ENCODE measurements at regions not wholly inside any gene's neighbourhood (a gene's known extent, or its start where the extent isn't known, plus 50 kb on each side); places are given as distances from the start of the nearest gene placed in this dataset.
"Not testable (repeated sequence)": the region's sequence is repeated elsewhere in the genome, so short reads cannot be mapped to it uniquely, and the experiment has no call there.

DNA sequence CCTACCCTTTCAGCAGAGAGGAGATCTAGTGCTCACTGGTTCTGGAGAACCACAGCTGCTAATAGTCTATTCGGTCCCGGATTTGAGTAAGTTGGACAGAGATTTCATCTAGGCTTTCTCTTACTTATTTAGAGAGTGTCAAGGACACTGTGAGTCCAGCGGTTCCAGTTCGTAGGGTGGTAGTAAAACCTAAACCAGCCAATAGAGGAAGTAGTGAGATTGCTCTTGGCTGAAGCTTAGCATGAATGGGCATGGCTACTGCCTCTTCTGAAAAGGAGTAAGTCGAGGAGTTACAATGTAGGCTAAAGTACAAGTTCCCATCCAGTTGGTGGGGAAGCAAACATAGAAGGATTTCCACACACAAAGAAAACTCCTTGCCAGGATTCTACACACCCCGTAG is 109.6 kb upstream of the MOCS2 start:
- no peak for DNase-seq (ENCODE audit: low spot score)

DNA sequence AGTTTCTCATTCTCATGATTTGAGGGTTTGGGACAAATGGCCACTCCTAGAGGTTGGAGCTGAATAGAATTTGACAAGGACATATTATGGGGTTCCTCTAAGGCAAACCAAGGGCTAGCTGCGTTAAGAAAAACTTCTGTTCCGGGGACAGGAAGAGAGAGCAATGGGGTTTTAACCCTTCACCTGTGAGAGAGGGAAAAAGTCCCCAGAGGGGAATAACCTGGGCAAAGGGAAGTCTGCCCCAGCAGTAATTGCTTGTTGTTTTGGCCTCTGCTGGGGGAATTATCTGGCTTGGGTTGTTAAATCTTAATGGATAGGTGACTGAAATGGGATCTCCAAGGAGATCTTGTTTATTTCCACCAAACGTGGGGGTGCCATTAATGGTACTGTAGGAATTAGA is 110.1 kb upstream of the MOCS2 start:
- no peak for DNase-seq (ENCODE audit: low spot score)

DNA sequence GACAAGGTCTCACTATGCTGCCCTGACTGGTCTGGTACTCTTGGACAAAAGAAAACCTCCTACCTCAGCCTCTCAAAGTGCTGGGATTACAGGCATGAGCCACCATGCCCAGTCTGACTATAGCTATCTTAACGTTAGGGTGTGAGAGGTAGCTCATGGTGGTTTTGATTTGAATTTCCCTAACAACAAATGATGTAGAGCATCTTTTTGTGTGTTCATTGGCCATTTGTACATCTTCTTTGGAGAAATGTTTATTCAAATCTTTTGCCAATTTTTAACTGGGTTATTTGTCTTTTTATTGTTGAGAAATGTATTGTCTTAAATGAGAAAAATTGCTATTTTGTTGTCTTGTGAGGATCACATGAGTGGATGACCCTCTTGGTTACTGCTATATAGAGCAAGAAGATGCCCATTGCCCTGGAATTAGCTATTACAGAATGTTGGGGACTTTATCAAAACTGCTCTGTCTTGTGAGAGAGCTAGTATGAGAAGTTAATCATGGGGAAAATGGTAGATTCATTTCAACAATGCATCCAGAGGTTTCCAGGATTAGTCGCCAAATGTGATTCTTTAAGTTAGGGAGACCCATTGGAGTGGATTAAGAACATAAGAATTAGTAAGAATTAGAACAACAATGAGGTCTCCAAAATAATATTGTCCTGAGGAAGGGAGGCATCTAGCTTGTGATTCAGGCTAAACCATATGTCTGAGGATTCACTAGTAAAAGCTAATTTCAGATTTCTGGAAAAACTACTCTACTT is 124.3 kb upstream of the MOCS2 start:
- DNase-seq (ENCODE audit: low spot score): no peak

DNA sequence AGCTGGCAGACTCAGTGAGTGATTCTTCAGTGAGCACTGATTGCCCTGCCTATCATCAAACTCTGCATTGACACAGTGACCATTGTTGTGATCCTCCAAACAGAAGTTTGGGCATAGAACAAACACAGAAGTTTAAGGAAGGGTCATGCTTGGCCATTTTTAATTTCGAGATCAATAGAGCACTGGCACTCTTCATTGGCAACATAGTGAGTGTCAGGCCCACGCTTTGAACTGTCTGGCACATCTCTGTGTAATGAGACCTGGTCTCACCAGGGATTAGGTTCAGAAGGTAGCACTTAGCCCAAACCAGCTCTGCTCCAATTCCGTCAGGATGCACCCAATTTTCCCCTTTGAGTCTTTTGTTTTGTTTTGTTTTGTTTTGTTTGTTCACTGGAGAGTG is 127.1 kb upstream of the MOCS2 start:
- no peak for DNase-seq (ENCODE audit: low spot score)

DNA sequence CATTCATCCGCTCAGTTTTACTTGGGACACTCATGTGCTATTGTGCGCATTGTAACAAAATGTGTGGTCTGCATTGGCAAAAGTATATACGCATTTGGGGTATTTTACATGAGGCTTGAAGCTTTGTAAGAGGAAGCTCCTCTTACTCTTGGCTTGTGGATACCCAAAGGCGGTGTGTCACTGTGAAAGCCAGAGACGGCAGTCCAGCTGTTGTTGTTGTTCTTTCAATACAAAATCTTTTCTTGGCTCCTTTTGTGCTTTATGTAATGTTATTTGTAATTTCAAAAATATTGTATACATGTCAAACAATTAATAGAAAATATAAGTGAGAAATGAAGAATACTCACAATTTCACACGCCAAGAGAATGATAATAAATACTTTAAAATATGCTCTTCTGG is 128.3 kb upstream of the MOCS2 start:
- no peak for DNase-seq (ENCODE audit: low spot score)

DNA sequence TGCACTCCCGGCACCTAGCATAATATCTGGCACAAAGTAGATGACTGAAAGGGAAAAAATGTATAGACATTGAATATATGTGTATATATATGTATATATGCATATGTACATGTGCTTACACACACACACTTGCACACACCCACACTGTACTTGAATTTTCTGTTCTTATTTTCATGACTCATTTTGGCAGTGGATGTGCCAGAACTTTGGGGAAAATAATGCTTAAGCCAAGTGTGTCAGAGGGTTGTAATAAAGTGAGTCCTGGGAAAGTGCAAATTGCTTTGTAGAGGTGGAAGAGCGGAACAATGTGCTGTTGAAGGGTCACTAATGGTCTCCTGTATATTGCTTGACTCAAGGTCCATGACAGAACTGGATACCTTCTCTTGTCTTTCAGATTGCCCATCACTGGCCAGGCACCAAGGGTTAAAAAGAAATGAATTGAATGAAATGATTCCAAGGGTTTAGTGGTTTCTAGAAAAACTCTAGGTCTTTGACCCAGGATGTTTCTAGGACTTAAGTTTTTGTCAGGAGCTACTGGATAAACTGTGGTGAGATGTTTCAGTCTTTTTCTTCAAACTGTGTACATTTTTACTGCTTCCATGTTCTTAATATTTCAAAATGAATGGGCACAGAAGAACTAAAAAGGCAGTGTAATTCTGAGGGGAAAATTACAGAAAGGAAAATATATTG is 129.9 kb upstream of the MOCS2 start:
- DNase-seq (ENCODE audit: low spot score): no peak

DNA sequence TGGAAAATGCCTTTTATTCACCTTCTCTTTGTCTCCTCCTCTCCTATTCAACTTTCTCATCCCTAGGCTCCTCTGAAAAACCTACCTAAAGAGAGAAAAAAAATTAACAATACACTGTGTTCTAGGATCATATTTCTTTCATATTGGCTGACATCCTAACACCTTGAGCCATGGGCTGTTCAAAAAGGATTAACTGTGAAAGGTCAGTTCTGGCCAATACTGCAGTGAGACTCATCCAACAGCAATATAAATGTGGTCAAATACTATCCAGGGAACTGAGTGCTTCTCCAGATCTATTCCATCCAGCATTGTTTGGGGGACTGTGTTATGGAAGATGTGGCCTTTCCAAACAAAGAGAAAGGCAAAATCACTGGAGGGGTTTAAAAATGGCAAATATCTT is 131.1 kb upstream of the MOCS2 start:
- DNase-seq (ENCODE audit: low spot score): no peak

DNA sequence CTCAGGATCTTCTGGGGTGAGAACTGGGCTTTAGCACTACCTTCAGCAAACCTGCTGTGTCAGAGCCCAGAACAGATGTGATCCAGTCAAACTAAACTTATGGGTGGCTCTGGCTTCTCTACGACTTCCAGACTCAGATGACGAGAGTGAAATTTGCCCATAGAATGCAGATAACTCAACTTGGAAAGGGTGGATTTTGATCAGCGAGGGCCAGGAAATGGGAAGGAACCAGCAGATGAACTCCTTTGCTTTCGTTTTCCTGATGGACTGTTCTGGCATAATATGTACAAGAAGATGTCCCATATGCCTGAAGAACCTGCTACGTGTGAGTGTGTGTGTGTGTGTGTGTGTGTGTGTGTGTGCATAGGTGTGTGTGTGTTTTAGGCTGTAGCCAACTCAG is 132.0 kb upstream of the MOCS2 start:
- DNase-seq (ENCODE audit: low spot score): no peak

DNA sequence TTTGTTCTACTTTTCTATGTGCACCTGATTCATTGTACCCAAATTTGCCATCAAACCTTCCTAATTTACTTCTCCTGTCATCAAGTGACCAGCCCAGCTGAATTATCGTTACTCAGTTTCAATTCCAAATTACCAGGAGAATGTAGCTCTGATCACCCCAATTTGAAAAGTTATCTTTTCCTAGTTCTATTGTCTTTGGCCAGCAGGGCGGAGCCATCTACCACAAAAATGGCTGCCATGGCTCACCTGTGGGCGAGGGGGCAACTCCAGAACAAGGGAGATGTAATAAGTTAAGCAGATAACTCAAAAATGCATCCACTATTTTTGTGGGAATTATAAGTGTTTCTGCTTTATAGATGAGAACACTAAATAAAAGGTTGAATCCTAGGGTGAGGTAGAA is 133.8 kb upstream of the MOCS2 start:
- DNase-seq (ENCODE audit: low spot score): no peak

DNA sequence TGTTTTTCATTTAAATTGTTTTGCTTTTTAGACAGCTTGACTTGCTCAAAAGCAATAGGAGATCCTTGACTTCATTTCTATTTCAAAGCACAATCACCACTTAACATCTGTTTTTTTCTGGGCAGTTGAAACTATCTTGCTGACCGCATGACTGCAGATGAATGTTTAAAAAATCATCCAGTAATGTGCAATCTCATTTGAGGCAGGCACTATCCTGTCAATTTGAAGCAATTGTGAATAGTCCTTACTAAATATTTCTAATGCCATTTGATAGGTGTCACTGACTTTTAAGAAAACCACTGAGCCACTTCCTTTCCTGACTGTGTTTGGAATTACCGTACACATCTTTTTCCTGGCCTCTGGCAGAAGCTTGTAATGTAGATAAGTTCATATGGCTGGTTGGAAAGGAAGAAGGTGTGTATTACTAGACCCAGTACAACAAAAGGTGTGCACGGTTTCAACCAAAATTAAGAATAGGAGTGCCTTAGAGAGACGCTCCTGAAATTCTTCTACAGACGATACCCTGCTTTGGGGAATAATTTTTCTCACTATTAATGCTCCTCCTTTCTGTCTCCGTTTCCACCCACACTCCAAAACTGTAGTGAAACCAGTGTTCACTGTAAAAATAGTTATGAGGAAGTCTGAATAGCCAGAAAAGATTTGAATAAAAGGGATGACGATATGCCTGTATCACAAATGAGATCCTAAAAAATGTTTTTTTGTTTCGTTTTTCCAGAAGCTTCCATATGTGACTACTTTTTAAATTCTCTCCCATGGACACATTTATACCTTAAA is 136.7 kb upstream of the MOCS2 start:
- no peak for DNase-seq (ENCODE audit: low spot score)

DNA sequence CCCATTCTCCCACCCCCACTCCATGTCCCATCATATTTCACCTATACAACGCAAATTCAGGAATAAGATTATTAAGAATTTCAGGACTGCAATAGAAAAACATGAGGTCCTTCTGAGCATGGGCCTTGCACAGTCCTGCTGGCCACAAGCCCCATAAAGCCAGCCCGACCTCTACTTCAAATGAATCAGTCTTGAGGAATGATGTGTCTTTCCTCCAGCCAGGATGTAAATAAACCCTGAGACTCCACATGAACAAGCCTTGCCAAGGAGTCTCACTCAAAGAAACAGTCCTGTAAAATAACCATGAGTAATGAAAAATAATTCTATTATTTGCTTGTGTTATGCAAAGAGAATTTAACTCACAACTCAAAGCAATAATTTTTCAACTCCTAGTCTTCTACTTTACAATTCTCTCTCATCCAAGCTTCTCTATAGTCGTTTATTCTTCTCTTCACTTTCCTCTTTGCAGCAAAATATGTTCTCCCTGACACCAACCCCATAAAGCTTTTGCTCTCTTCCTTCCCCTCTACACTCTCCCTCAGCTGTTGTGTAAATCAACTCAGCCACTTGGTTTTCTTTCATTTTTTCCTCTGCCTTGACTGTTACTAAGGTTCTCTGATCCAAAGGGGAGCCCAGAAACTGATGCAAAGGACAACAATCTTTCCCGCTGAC is 140.1 kb upstream of the MOCS2 start:
- no peak for DNase-seq (ENCODE audit: low spot score)

DNA sequence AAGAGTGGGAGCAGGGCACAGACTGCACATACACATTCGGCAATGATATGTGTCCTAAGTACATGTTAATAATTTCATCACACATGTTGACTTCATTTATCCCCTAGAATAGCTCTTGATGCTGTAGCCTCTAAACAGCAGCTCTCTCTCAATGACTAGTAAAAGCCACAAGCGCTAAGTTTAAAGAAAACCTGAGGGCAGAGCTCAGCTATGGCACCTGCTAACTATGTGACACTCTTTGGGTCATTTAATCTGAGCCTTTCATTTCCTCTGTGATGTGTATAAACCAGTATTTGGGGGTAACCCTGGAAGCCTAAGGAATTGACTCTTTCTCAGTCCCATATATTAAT is 140.6 kb upstream of the MOCS2 start:
- DNase-seq (ENCODE audit: low spot score): no peak

DNA sequence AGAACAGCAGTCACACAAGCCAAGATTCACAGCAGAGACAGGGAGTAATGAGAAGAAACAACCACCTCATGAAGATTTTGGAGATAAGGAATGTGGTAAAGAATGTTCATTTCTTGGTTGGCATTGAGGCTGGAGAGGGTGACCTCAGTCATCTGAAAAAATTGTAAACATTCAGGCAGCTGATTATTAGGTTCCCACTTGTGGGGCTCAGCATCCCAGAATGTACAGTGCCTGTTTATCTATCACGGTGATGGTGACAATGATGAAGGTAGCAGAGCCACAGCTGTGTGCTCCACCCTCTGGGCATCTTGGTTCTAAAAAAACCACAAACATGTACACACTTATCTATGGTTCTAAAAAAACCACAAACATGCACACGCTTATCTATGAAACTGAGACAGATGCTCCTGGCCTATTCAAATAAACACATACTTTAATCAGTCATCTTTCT is 143.9 kb upstream of the MOCS2 start:
- no peak for DNase-seq (ENCODE audit: low spot score)

DNA sequence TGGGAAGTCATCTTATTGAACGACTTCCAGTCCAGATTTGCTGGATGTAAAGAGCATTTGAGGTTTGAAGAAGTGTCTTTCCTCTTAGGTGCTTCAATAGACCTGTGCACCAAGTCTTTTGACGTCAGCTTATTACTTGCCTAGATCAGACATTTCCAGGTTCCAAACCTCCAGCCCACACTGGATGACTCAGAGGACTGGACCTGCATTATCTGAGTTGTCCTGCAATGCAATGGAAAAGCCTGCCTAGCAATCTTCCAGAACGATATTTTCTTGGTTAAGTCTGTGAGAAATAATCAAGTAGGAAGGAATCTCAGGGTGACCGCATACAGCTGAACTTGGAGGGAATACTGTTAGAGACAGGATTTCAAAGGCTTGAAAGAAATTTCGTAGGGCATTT is 147.2 kb upstream of the MOCS2 start:
- no peak for DNase-seq (ENCODE audit: low spot score)

DNA sequence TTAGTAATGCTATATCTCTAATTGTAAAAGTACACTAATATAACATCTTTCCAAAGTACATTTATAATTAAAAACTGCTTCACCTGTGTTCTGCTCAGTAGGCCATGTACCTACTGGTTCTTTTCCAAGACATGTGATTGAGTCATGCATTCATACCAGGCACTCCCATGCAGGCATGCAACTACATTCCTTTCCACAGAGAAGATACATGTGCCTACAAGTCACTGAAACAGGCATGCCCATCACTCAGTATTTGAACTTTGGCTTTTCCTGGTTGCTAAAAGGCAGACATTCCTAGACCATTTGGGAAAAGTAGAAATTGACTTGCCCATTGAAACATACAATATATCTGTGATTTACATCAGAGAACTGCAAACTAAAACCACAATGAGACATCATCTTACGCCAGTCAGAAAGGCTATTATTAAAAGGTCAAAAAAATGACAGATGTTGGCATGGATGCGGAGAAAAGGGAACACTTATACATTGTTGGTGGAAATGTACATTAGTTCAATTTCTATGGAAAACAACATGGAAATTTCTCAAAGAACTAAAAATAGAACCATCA is 148.3 kb upstream of the MOCS2 start:
- DNase-seq (ENCODE audit: low spot score): no peak

DNA sequence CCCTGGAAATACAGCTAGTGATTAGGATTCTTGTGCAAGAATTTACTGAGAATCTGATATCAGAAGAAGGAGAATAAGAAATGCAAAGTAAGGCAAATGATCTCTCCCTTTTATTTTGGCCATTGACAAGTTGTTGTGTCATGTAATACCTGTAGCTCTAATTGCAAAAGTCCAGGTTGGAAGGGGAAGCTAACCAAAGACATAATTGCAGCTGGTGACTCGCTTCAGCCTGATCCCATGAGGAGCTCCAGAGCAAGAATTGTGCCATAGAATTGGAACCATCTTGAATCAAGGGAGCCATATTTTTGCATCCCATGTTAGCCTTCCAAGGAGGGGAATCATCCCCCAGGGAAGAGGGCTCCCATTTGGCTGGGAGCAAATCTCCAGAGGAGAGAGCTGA is 149.6 kb upstream of the MOCS2 start:
- no peak for DNase-seq (ENCODE audit: low spot score)

DNA sequence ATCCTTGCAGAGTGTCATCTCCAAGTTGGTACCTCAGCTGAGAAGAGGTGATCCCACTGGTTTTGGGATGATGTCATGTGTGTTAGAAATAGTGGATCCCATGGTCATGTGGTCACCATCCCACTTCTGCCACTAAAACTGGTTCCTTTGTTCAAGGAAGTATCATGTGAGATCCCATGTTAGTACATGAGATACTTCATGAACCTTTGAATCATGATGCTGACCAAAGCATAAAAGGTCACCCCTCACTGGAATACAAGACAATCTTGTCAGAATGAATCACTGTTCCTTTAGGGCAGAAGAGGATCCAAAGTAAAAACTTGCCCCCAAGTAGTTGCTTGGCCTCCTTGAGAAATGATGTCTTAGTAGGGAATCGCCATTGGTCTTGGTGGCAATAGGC is 150.9 kb upstream of the MOCS2 start:
- no peak for DNase-seq (ENCODE audit: low spot score)

DNA sequence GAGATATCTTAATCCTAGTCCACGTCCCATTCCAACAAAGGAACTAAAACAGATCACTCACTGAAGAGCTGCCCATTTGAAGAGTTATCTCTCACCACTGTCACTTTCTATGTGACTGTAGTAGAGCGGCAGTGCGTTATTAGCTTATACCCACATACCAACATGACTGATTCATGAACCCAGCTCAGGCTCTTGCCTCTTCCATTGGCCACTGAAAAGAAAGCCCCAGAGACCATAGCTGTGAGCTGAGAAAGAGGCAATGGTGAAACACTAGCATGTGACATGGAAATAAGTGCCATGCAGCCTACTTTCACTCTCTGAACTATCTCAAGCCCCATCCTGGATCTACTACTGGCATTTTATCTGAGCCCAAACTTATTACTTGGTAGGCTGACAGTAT is 151.7 kb upstream of the MOCS2 start:
- no peak for DNase-seq (ENCODE audit: low spot score)

DNA sequence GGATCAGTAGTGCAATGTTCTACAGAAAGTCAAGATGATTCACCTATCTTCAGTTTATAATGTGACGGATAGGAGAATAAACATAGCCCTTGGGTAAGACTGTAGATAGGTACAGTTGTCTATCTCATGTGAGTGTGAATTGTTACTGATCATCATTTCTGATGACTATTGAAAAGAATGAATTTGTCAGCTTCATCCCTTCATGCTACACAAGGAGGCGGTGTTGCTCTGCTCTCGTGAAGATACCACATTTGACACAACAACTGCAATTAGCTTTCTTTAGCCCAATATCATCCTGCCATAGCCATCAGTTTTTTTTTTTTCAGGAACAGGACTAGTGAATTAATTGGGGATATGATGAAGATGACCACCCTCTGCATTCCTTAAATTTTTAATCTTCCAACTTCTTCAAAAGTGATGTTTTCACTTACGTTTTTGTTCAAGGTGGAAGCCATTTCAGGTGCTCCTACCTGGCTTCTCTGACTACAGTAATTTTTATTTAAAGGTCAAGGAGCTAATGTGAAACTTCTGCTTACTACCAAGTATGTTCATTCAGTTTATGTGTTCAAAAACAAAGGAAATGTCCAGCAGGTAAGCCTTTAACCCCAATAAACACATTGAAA is 152.9 kb upstream of the MOCS2 start:
- no peak for DNase-seq (ENCODE audit: low spot score)

DNA sequence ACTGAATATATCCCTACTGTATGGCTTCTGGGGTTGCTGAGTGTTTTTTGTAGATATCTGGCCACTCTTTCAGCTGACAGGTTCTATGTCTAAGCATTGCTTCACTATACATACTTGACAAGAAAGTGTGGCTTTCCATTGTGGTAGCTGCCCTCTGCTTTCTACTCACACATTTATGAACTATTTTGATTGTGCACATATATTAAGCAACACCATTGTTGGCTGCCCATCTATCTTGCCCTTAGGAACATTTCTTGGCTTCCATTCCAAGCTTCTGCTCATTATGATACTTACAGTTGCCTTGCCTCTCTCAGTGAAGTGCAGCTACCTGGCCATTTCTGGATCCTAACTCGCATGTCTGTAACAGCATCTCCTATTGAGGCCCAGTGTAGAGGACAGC is 153.6 kb upstream of the MOCS2 start:
- no peak for DNase-seq (ENCODE audit: low spot score)

DNA sequence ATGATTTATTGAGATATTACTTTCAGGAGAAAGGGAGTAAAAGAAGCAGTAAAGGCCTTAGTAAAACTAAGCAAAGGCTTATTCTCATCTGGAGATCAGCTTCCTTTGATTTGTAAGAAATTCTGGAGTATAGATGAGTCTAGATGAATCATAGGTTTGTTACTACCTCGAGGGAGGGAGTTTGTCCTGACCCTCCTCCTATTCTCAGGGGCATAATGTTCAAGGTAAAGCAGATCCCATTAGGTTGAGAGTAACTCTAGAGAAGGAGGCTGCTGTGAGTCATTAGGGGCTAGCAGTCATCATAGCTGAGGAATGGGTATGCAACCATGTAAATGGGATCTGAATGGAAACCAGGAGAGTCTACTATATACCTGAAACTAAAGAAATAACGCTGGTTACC is 155.5 kb upstream of the MOCS2 start:
- DNase-seq (ENCODE audit: low spot score): no peak

DNA sequence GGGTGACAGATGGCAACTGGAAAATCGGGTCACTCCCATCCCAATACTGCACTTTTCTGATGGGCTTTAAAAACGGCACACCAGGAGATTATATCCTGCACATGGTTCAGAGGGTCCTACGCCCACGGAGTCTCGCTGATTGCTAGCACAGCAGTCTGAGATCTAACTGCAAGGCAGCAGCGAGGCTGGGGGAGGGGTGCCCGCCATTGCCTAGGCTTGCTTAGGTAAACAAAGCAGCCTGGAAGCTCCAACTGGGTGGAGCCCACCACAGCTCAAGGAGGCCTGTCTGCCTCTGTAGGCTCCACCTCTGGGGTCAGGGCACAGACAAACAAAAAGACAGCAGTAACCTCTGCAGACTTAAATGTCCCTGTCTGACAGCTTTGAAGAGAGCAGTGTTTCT is 158.7 kb upstream of the MOCS2 start:
- not testable (repeated sequence) for DNase-seq (ENCODE audit: low spot score)

Data from HuH-7.5 (cell line).